Ovary (tissue), 3 donors: ENCODE measurements at regions not wholly inside any gene's neighbourhood (a gene's known extent, or its start where the extent isn't known, plus 50 kb on each side); places are given as distances from the start of the nearest gene placed in this dataset.

ENCODE experiments used
- CTCF ChIP-seq, 3 donors: fragments of 450-650 bp in 2 of 3; fragments of 200-600 bp in 1 of 3; IDR thresholded peaks; one replicate each; pipeline versions ENCODE4 v1.5.1 to v1.8.0; 2016 to 2022; ENCODE audit warnings: antibody characterized with exemption in 3 of 3, mild to moderate bottlenecking in 1 of 3
- POLR2A ChIP-seq: fragments of 450-650 bp; IDR thresholded peaks from one replicate; pipeline ENCODE4 v1.6.1; 2017; ENCODE audit warnings: antibody characterized with exemption, mild to moderate bottlenecking, moderate library complexity
- donor health status: DM: no; HTN: no; CAD: no.

- TF ChIP-seq POLR2A (no peak), CTCF (IDR thresholded peaks at IDR 0.05) (no peak)
Observed at GRCh38 chr12:124120739-124121138, 147.7 kb downstream of the ZNF664 start.
